Mesendoderm (in vitro differentiated cells): ENCODE measurements at regions not wholly inside any gene's neighbourhood (a gene's known extent, or its start where the extent isn't known, plus 50 kb on each side); places are given as distances from the start of the nearest gene placed in this dataset.

ENCODE experiments used
- DNase-seq: peaks from one replicate; pipeline ENCODE4 v3.0.0; 2013
- H2AK5ac ChIP-seq: 2 replicates; pipeline ENCODE4 v1.6.1; 2013; ENCODE audit warnings: low read length, inconsistent platforms
- H2BK120ac ChIP-seq: 2 replicates; pipeline ENCODE4 v1.6.1; 2013; ENCODE audit warnings: low read depth, mild to moderate bottlenecking, low read length, moderate library complexity, mixed read lengths
- H2BK15ac ChIP-seq: replicated peaks from 2 replicates; pipeline ENCODE4 v1.6.1; 2013; ENCODE audit warnings: low read depth, mild to moderate bottlenecking, moderate library complexity
- H2BK5ac ChIP-seq: 2 replicates; pipeline ENCODE4 v1.6.1; 2013; ENCODE audit warnings: low read length, inconsistent platforms
- H3K18ac ChIP-seq: 2 replicates; pipeline ENCODE4 v1.6.1; 2013; ENCODE audit warnings: mild to moderate bottlenecking, low read length, mixed read lengths
- H3K23ac ChIP-seq: one replicate; pipeline ENCODE4 v1.6.1; 2013; ENCODE audit warnings: low read length
- H3K27ac ChIP-seq: 2 replicates; pipeline ENCODE4 v1.5.1; 2013; ENCODE audit warnings: low read depth, mild to moderate bottlenecking, inconsistent platforms, low read length, moderate library complexity
- H3K27me3 ChIP-seq: 2 replicates; pipeline ENCODE4 v1.6.1; 2013; ENCODE audit warnings: low read length, control low read depth, mild to moderate bottlenecking, inconsistent platforms; ENCODE audit not compliant: insufficient read depth, poor library complexity
- H3K36me3 ChIP-seq: 2 replicates; pipeline ENCODE4 v1.6.1; 2013; ENCODE audit warnings: low read length, inconsistent platforms; ENCODE audit not compliant: control insufficient read depth, insufficient read depth
- H3K4ac ChIP-seq: one replicate; pipeline ENCODE4 v1.6.1; 2013; ENCODE audit warnings: low read depth, mild to moderate bottlenecking, low read length, moderate library complexity
- H3K4me1 ChIP-seq: 2 replicates; pipeline ENCODE4 v1.6.1; 2013; ENCODE audit warnings: low read depth, low read length, inconsistent platforms; ENCODE audit not compliant: control insufficient read depth
- H3K4me2 ChIP-seq: 2 replicates; pipeline ENCODE4 v1.6.1; 2013; ENCODE audit warnings: low read length
- H3K4me3 ChIP-seq: 2 replicates; pipeline ENCODE4 v1.5.1; 2013; ENCODE audit warnings: mild to moderate bottlenecking, low read length
- H3K56ac ChIP-seq: one replicate; pipeline ENCODE4 v1.6.1; 2013; ENCODE audit warnings: low read length
- H3K79me1 ChIP-seq: 2 replicates; pipeline ENCODE4 v1.6.1; 2013; ENCODE audit warnings: low read length, inconsistent platforms
- H3K79me2 ChIP-seq: 2 replicates; pipeline ENCODE4 v1.6.1; 2013; ENCODE audit warnings: mild to moderate bottlenecking, low read length; ENCODE audit not compliant: control insufficient read depth, insufficient read depth
- H3K9ac ChIP-seq: 2 replicates; pipeline ENCODE4 v1.6.1; 2013; ENCODE audit warnings: low read length, inconsistent platforms
- H4K5ac ChIP-seq: one replicate; pipeline ENCODE4 v1.6.1; 2013; ENCODE audit warnings: low read length
- H4K8ac ChIP-seq: one replicate; pipeline ENCODE4 v1.6.1; 2013; ENCODE audit warnings: low read depth, mild to moderate bottlenecking, control low read depth, low read length, moderate library complexity
- whole genome bisulfite sequencing: extraction: QIAGEN DNeasy Blood & Tissue Kit; methylation state at CpG from one replicate; pipeline ENCODE4 v1.1.7; 2013; ENCODE audit warnings: low lambda C conversion rate, missing lambda C conversion rate; ENCODE audit not compliant: insufficient coverage; ENCODE audit errors: extremely low coverage; 5-methylcytosine and 5-hydroxymethylcytosine counted together

DNA sequence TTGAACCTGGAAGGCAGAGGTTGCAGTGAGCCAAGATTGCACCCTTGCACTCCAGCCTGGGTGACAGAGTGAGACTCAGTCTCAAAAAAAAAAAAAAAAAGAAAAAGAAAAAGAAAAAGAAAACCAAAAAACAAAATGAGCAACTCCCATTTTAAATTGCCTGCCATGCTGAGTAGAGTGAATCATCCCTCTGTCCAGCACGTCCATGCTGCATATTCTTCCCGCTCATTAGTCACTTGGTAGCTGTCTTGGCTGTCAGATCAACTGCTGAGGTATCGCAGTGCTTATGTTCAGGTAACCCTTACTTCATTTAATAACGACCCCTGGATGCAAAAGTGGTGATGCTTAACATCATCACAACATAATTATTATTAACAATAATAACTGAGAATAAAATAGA lies 60.7 kb upstream of the SMOX start:
- peaks cover 4% of the 10 kb centered on the region for H3K4me1 ChIP-seq
- H3K4me3 ChIP-seq = no peak overlapping the region
- no peak overlapping the region for H4K8ac ChIP-seq
- no peaks in the 10 kb centered on the region for H3K36me3 ChIP-seq
- H3K56ac ChIP-seq = no peak overlapping the region
- H3K4ac ChIP-seq = no peak overlapping the region
- H2AK5ac ChIP-seq = no peak overlapping the region
- no peak overlapping the region for H3K27ac ChIP-seq
- H3K9ac ChIP-seq = no peak overlapping the region
- H3K4me2 ChIP-seq = no peak overlapping the region
- H3K79me1 ChIP-seq = no peaks in the 10 kb centered on the region
- no peak overlapping the region for H2BK15ac ChIP-seq
- no peak for DNase-seq
- no peak overlapping the region for H3K18ac ChIP-seq
- H3K79me2 ChIP-seq = no peaks in the 10 kb centered on the region
- no peak overlapping the region for H4K5ac ChIP-seq
- no peak overlapping the region for H2BK120ac ChIP-seq
- no peak overlapping the region for H2BK5ac ChIP-seq
- WGBS = no CpG with 5 or more reads among the region's 4 CpGs
- no peak overlapping the region for H3K23ac ChIP-seq
- H3K27me3 ChIP-seq = no peaks in the 10 kb centered on the region

GRCh38 chr20:4086771-4087687 lies 61.6 kb upstream of the SMOX start:
- H4K8ac ChIP-seq = no peak overlapping the region
- no peak overlapping the region for H3K23ac ChIP-seq
- WGBS = no CpG with 5 or more reads among the region's 13 CpGs
- H3K56ac ChIP-seq = peak overlapping the region; percentile 54
- no peak overlapping the region for H4K5ac ChIP-seq
- no peaks in the 10 kb centered on the region for H3K27me3 ChIP-seq
- no peak overlapping the region for H3K9ac ChIP-seq
- peak; percentile 79 for DNase-seq
- no peak overlapping the region for H2BK15ac ChIP-seq
- peaks cover 8% of the 10 kb centered on the region for H3K4me1 ChIP-seq
- H2BK120ac ChIP-seq = no peak overlapping the region
- no peak overlapping the region for H2AK5ac ChIP-seq
- H3K79me2 ChIP-seq = no peaks in the 10 kb centered on the region
- no peak overlapping the region for H3K4me2 ChIP-seq
- H3K36me3 ChIP-seq = no peaks in the 10 kb centered on the region
- no peak overlapping the region for H3K18ac ChIP-seq
- no peak overlapping the region for H2BK5ac ChIP-seq
- no peak overlapping the region for H3K4me3 ChIP-seq
- no peak overlapping the region for H3K4ac ChIP-seq
- no peaks in the 10 kb centered on the region for H3K79me1 ChIP-seq
- no peak overlapping the region for H3K27ac ChIP-seq

DNA sequence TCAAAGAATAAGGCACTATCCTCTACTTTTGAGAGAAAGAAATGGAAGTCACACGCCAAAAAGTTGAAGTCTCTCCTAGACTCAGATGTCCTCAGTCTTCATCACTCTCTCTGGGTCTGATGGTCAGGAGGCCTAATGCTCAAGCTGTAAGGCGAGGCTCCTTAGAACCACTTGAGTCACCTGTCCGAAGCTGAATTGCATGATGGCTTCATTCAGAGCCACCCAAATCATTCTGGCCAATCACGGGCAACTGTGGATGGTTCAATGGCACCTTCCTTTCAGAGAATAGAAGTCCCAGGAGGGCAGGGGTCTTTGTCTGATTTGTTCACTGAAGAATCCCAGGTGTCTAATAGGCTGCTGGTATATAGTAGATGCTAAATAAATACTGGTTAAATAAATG lies 63.9 kb upstream of the SMOX start:
- Histone ChIP-seq H2AK5ac (no peak overlapping the region), H3K4me3 (no peak overlapping the region), H4K8ac (no peak overlapping the region), H3K23ac (no peak overlapping the region), H2BK5ac (no peak overlapping the region), H3K27me3 (no peaks in the 10 kb centered on the region), H3K36me3 (no peaks in the 10 kb centered on the region), H3K56ac (no peak overlapping the region), H3K27ac (no peak overlapping the region), H4K5ac (no peak overlapping the region), H3K18ac (no peak overlapping the region), H3K79me2 (no peaks in the 10 kb centered on the region), H3K4me1 (peaks cover 8% of the 10 kb centered on the region), H3K4ac (no peak overlapping the region), H3K9ac (no peak overlapping the region), H3K79me1 (no peaks in the 10 kb centered on the region), H2BK15ac (no peak overlapping the region), H2BK120ac (no peak overlapping the region), H3K4me2 (no peak overlapping the region)
- WGBS = no CpG with 5 or more reads among the region's 4 CpGs
- DNase-seq = no peak

GRCh38 chr20:4084096-4084495 lies 64.5 kb upstream of the SMOX start:
- no peak overlapping the region for H3K23ac ChIP-seq
- H4K8ac ChIP-seq = no peak overlapping the region
- H3K36me3 ChIP-seq = no peaks in the 10 kb centered on the region
- H2AK5ac ChIP-seq = peak overlapping the region; percentile 79
- no peak overlapping the region for H3K9ac ChIP-seq
- H2BK120ac ChIP-seq = no peak overlapping the region
- WGBS = no CpG with 5 or more reads among the region's 1 CpG
- no peak overlapping the region for H3K4me2 ChIP-seq
- H3K56ac ChIP-seq = peak overlapping the region; percentile 30
- no peak overlapping the region for H4K5ac ChIP-seq
- H2BK5ac ChIP-seq = no peak overlapping the region
- H3K79me2 ChIP-seq = no peaks in the 10 kb centered on the region
- no peak overlapping the region for H2BK15ac ChIP-seq
- H3K27me3 ChIP-seq = no peaks in the 10 kb centered on the region
- peaks cover 8% of the 10 kb centered on the region for H3K4me1 ChIP-seq
- H3K79me1 ChIP-seq = no peaks in the 10 kb centered on the region
- H3K4me3 ChIP-seq = no peak overlapping the region
- H3K27ac ChIP-seq = no peak overlapping the region
- no peak overlapping the region for H3K18ac ChIP-seq
- no peak for DNase-seq
- no peak overlapping the region for H3K4ac ChIP-seq

- Histone ChIP-seq H3K79me2 (no peaks in the 10 kb centered on the region), H3K4me3 (no peak overlapping the region), H3K36me3 (no peaks in the 10 kb centered on the region), H3K9ac (no peak overlapping the region), H3K4me2 (no peak overlapping the region), H4K5ac (no peak overlapping the region), H2BK5ac (no peak overlapping the region), H3K4me1 (peaks cover 8% of the 10 kb centered on the region), H3K56ac (peak overlapping the region; percentile 25), H4K8ac (no peak overlapping the region), H3K27me3 (no peaks in the 10 kb centered on the region), H3K18ac (peak overlapping the region; percentile 5), H3K23ac (no peak overlapping the region), H2BK120ac (no peak overlapping the region), H2AK5ac (no peak overlapping the region), H2BK15ac (no peak overlapping the region), H3K79me1 (no peaks in the 10 kb centered on the region), H3K4ac (no peak overlapping the region), H3K27ac (no peak overlapping the region)
- DNase-seq = peak; percentile 58
- WGBS = no CpG with 5 or more reads among the region's 11 CpGs
Measured at GRCh38 chr20:4083098-4083865, 65.3 kb upstream of the SMOX start.
